Vagina (tissue), 2 donors: ENCODE measurements at regions not wholly inside any gene's neighbourhood (a gene's known extent, or its start where the extent isn't known, plus 50 kb on each side); places are given as distances from the start of the nearest gene placed in this dataset.

Experiments
- CTCF ChIP-seq, 3 experiments: fragments of 450-650 bp in 2 of 3; fragments of 200-600 bp in 1 of 3; sonication (generic) in 1 of 3; IDR thresholded peaks; one replicate each; pipeline ENCODE4 v1.5.1; 2017 to 2019; ENCODE audit warnings: antibody characterized with exemption in 3 of 3, mild to moderate bottlenecking in 2 of 3, moderate library complexity in 2 of 3
- POLR2A ChIP-seq, 2 donors: fragments of 450-650 bp; IDR thresholded peaks; one replicate each; pipeline ENCODE4 v1.6.1; 2017; ENCODE audit warnings: antibody characterized with exemption in 2 of 2, mild to moderate bottlenecking in 2 of 2, moderate library complexity in 2 of 2

- TF ChIP-seq POLR2A (IDR thresholded peaks at IDR 0.05) (no peak), CTCF (IDR thresholded peaks at IDR 0.05) (no peak)
Observed at GRCh38 chr4:143054971-143055370, 129.7 kb upstream of the USP38 start.
